Activated CD4-positive, CD25-positive, alpha-beta regulatory T cell treated with anti-CD3 and anti-CD28 coated beads, Interleukin-2, amount 50 U/mL, for 16 hours (primary cell): ENCODE measurements at regions not wholly inside any gene's neighbourhood (a gene's known extent, or its start where the extent isn't known, plus 50 kb on each side); places are given as distances from the start of the nearest gene placed in this dataset.

Experiments used
- DNase-seq: peaks from one replicate; pipeline ENCODE4 v3.0.0-alpha.2; 2020; ENCODE audit warnings: low read depth, low spot score

GRCh38 chr2:7809640-7810039, 872.2 kb upstream of the ID2 start:
- DNase-seq: no peak

DNA sequence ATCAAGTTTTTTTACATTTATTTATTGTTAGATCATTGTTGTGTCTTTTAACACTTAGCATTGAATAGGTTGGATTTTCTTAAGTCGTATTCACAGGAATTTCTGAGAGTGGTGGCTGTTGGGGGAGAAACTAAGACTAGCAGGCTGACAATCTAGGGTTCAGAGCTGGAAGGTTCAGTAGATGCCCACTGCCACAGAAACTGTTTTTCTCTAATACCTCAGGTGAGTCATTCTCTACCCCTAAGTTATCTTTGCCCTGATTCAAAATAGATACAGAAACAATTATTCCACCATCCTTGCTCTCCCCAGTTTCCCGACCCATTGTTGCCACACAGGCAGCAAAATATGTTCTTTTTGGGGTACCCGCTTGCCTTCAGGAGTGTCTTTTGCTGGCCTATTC, 870.8 kb upstream of the ID2 start:
- no peak for DNase-seq

DNA sequence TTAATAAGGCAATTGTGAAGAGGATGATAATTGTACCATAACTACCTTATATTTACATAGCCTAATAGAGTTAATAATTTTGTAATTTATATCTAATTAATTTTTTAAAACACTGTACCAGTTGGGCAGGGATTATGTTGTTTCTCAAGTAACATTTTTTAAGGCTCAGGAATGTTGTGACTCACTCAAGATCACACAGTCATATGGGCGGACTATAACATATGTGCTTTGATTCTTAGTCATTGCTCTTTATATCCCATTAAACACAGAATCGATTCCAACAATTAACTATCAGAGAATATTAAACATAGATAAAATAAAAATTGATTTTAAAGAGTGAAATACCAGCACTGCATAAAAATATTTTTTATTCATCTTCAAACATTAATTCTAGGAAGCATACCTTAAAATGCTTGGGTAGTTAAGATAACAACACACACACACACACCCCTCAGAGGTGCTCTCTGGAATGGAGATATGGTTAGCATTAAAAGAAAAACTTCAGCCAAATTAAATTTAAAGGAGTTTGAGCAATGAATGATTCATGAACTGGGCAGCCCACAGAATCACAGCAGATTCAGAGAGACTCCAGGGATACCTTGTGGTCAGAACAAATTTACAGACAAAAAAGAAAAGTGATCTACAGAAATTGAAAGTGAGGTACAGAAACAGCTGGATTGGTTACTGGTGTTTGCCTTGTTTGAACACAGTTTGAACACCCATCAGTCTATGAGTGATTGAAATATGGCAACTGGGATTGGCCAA, 869.4 kb upstream of the ID2 start:
- DNase-seq: no peak

DNA sequence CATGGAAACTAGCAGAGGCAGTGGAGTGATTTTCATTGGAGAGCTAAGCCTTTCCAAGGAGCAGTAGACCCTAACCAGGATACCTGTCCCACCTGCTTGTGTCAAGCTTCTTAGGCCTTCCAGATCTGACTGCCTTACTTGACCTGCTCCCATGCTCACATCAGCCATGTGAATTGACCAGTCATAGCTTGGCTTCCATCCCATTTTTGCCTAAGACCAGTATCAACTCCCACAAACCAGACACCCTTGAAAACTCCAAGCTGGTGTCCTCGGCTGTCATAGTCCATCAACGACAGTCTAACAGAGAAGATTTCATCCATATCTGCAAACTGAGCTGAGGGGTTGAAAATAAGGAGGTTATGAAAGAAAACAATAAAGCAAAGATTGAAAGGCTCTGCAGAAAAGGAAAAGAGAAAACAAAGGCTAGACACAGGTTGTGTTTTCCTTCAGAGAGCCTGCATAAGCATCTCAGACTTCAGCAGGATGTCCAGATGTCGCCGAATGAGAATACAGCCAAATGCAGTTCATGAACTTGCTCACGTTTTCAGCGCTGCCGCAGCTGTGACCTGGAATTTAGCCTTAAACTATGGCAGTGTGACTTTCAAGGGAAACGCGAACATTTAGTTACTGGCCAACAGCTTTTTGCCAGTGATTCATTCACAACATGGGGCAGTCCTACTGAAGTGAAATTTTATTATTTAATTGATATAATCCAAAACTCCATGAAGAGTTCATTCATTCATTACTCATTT, 868.1 kb upstream of the ID2 start:
- no peak for DNase-seq

GRCh38 chr2:7815726-7816125, 866.1 kb upstream of the ID2 start:
- DNase-seq: no peak

DNA sequence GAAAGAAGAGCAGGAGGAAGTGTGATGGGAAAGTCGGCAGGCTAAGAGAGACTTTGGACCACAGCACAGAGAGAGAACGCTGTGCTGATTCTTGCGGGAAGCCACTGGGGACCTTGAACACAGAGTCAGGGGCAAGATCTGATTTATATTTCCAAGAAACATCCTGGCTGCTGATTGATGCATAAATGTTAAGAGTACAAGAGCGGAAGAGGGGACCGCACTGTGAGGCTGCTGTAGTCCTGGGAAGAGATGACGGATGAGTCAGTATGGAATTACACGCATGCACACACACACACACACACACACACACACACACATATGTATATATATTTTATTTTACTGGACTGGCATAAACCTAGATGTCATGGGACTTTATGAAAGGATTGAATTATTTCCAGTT, 865.6 kb upstream of the ID2 start:
- DNase-seq: no peak

GRCh38 chr2:7816944-7817343, 864.9 kb upstream of the ID2 start:
- no peak for DNase-seq

- DNase-seq: no peak
These were observed 862.5 kb upstream of the ID2 start for GRCh38 chr2:7819316-7819715.

- DNase-seq: no peak
These were observed 862.0 kb upstream of the ID2 start for GRCh38 chr2:7819850-7820249.

DNA sequence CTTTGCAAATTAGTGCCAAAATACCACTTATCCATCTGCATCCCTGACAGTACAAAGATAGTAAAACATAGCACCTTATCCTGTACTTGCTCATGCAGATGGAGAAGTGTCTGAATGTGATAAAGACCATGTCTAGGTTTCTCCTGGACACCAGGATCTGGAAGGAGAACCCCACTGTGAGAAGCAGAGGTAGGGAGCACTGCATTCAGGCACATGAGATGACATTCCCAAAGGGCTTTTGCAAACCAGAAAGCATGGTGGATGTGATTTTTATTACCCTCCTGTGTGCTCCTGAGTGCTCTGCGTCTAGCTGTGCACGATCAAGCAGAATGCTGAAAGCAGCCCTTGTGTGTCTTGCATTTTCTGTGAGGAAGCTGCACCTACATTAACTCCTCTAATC, 857.6 kb upstream of the ID2 start:
- no peak for DNase-seq

GRCh38 chr2:7825591-7826312, 856.1 kb upstream of the ID2 start:
- no peak for DNase-seq

DNA sequence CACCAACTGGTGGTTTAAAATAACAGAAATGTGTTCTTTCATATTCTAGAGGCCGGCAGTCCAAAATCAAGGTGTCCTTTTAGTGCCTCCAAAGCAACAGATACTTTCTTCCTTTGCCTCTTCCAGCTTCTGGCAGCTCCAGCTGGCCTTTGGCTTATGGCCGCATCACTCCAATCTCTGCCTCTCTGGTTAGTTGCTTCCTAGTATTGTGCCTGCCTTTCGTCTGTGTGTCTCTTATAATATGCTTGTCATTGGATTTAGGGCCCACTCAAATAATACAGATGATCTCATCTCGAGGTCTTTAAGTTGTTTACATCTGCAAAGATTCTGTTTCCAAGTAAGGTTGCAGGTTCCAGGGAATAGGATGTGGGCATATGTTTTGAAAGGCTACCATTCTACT, 855.2 kb upstream of the ID2 start:
- no peak for DNase-seq

GRCh38 chr2:7829241-7829640, 852.6 kb upstream of the ID2 start:
- DNase-seq: no peak

DNA sequence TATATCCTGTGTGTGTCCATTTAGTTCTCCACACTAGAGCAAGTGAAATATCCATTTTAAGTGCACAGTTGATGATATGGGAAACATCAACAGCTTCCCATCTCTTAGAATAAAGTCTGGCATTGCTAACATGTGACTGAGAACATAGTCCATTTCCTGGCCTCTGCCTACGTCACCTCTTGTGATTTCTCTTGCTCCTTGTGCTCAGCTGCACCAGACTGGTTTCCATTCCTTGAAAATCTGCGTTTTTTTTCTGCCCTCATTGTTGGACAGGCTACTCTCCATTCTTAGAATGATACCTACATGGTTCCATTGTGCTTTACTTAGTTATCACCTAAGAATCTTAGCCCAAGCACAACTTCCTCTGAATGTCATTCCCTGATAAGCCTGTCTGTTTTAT, 851.2 kb upstream of the ID2 start:
- DNase-seq: no peak

DNA sequence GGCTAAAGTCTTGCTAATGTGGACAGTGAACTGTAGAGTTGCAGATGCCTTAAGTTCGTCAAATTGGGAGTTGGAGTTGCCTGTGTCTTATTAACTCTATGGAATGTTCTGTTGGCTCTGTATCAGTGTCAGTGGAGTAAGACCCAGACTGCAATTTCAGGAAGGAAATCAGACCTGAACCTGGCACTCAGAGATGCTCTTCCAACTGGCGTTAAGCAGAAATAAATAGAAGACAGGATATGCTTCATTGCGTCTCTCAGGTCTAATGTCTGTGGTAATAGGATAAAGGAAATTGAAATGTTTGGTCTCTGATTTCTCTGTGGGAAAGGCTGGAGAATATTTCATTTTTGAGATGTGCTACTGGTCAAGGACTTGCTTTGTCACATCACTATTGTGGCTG, 846.7 kb upstream of the ID2 start:
- DNase-seq: no peak

DNA sequence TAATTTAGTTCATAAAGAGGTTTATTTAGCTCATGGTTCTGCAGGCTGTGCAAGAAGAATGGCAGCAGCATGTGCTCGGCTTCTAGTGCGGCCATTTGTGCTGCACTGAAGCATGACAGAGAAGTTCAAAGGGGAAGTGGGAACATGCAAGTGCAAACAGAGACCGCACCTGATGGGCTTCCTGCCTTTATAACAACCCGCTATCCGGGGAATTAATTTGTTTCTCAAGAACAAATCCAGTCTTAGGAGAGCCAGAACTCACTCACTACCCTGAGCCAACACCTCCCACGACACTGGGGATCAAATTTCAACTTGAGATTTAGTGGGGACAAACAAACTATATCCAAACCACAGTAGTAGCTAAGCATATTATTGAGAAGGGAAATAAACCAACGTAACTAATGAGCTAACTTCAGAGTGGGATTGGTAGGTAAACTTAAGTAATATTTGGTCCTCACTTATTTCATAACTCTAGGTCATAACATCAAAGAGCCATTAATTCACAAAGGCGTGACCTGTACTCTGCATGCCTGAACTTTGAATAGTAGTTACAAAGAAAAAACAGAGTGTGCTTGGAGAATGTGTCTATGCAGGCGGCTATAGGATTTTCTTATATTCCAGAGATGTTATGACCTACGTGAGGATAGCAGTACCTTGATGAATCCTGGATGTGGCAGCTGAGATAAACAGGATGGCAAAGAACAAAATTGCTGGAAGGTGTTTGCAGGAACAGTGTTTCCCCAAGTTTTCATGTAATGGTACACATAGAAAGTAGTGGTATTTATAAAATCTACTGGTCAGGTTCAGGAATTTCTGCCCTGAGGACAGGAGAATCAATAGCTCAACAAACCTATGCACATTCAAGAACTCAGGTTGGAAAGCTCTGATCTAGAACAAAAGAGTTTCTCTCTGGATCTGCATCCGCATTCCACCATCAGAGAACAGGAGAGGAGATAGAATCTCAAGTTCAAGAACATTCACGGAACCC, 845.9 kb upstream of the ID2 start:
- no peak for DNase-seq

DNA sequence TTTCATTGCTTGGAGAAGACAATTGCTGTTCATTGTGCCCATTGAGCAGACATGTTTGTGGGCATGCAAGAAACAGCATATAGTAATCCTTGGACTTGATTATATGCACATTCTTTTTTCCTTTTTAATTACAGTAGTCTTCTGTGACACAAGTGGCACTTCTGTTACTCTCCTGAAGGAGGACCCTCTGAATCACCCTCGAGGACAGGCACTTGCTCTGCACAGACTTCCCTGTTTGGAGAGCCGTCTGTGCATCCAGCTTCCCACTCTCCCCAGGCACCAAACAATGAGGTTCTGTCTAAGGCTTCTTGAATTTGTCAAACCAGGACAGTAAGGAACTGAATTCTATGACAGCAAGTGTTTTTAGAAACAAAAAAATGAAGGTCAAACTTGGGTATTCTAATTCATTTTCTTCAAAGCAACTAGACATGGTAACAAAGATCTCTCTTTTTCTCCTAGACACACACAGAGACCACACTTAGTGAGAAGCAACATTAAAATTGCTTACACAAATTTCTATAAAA, 844.6 kb upstream of the ID2 start:
- DNase-seq: no peak

DNA sequence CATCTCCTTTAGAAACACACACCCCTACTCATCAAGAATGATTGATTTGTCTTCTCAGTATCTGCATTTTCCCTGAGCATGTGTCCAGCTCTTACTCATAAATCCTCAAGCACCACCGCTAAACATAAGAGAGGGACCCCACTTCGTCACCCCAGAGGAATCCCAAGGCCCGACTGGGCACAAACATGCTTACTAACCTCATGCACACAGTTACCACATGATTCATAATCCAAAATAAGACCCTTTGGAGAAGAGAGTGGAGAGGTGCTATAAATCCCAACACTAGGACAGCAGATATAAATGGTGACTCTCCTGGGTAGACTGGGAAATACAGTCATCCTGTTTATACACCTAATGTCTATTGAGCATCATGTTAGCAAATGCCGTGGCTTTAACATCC, 843.2 kb upstream of the ID2 start:
- no peak for DNase-seq

- no peak for DNase-seq
These were observed 841.0 kb upstream of the ID2 start for GRCh38 chr2:7840651-7841380.

- DNase-seq: no peak
These were observed 840.1 kb upstream of the ID2 start for GRCh38 chr2:7841751-7842150.
